ENCODE measurements at regions not wholly inside any gene's neighbourhood (a gene's known extent, or its start where the extent isn't known, plus 50 kb on each side); places are given as distances from the start of the nearest gene placed in this dataset.
"Not testable (repeated sequence)": the region's sequence is repeated elsewhere in the genome, so short reads cannot be mapped to it uniquely, and the experiment has no call there.

DNA sequence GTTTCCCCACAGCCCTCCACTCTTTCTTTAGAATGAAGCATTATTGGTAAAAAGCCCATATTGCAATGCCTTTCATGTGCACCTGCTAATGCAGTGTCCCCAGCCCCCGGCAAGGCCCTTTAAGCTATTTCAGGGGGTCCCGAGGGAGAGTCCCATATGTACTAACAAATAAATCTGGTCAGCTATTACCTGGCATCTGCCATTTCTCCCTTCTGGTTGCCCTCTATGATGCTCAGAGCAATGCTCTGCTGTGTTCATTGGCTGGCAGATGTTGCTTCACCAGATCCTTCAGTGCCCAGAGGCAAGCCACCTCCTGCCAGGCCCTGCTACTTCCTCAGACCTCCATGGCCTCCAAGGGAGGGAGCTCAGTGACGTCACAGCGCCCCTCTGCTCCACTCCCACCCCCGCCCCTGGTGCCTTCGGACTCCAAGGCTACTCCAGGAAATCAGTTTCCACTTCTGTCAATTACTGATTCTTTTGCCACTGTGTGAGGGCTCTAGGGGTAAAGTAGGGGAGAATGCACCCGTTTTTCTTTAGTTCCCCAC lies 201.1 kb upstream of the GLRA1 start:
- intact Hi-C loops (cut with micrococcal nuclease), result no loop called here
- POLR2A ChIA-PET, result no interaction called here
- no peak overlapping the region for H3K4me3 Mint-ChIP-seq
- no peaks in the 10 kb centered on the region for H3K27me3 Mint-ChIP-seq
- no peak overlapping the region for H3K27ac Mint-ChIP-seq
- no peaks in the 10 kb centered on the region for H3K4me1 Mint-ChIP-seq (ENCODE audit: low read depth)
- H3K9me3 Mint-ChIP-seq, result no peaks in the 10 kb centered on the region
- H3K36me3 Mint-ChIP-seq, result no peaks in the 10 kb centered on the region
- DNase-seq, result no peak
- CTCF ChIA-PET, result interaction anchor here (2.2 kb wide), 1 partner anchor 17 kb away, joined by 6 read pairs; no protein-coding TSS in a partner anchor

DNA sequence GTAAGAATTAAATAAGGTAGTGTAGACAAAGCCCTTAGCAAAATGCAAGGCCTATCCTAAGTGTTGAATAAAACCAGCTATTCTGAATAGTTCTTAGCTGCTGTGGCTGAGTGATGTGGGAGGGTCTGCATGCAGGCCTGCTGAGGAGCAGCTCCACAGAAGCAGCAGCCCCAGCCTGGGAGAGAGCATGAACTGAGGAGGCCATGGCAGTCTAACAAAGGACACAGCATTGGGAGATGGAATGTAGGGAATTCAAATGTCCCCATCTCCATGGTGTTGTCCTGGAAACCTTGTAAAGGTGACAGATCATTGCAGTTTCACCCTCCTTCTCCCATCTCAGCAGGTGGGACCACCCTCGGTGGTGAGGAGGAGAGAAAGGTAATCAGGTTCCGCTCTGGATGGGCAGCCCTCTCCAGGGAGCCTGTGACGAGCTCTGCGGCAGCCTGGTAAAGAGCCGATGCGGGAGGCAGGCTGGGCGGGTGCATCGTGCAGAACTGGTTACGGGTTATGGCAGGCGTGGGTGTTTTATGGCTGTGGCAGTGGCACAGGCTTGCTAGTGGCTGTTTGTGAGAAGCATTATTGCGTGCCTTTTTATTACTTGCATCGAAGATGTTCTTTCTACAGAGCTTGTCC lies 199.9 kb upstream of the GLRA1 start:
- no peaks in the 10 kb centered on the region for H3K4me1 Mint-ChIP-seq (ENCODE audit: low read depth)
- POLR2A ChIA-PET, result no interaction called here
- H3K27ac Mint-ChIP-seq, result no peak overlapping the region
- intact Hi-C loops (cut with micrococcal nuclease), result no loop called here
- H3K4me3 Mint-ChIP-seq, result no peak overlapping the region
- no peaks in the 10 kb centered on the region for H3K9me3 Mint-ChIP-seq
- H3K27me3 Mint-ChIP-seq, result no peaks in the 10 kb centered on the region
- H3K36me3 Mint-ChIP-seq, result no peaks in the 10 kb centered on the region
- CTCF ChIA-PET, result interaction anchor here (2.2 kb wide), 1 partner anchor 18 kb away, joined by 6 read pairs; no protein-coding TSS in a partner anchor
- no peak for DNase-seq

DNA sequence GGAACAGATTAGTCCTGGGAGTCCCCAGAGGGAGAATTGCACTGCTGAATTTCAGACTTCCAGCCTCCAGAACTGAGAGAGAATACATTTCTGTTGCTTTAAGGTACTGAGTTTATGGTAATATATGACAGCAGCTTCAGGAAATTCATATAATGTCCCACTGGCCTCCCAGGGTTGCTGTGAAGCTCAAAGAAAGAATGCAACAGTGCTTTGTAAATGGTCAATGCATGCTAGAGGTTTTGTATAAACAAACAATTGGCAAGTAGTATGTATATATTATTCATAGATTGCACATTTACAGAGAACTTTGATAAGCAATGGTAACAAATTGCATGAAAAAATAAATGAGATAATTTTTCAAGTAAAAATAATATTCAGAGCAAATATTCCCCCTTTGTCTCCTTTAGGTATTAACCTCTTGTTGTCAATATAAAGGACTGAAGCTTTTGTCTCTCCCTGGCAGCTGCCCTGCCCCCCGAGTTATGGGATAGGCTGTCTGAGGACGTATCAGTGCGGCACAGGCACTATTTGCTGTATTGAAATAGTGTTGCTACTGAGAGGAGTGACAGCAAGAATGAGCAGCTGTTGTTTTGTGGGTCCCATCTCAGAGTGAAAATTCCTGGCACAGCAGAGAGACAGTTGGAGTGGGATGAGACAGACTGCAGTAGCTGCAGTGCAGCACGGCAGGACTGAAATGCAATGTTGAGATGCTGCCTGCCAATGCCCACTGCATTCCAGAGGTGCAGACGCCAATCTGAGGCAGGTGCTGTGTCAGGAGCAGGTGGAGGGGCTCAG lies 194.2 kb upstream of the GLRA1 start:
- Mint-ChIP-seq H3K36me3 (no peaks in the 10 kb centered on the region), H3K27me3 (peaks cover 6% of the 10 kb centered on the region), H3K4me1 (ENCODE audit: low read depth) (no peaks in the 10 kb centered on the region), H3K9me3 (peaks cover 3% of the 10 kb centered on the region), H3K27ac (no peak overlapping the region), H3K4me3 (no peak overlapping the region)
- no peak for DNase-seq
- intact Hi-C loops (cut with micrococcal nuclease), result no loop called here
- ChIA-PET POLR2A (no interaction called here), CTCF (no interaction called here)

DNA sequence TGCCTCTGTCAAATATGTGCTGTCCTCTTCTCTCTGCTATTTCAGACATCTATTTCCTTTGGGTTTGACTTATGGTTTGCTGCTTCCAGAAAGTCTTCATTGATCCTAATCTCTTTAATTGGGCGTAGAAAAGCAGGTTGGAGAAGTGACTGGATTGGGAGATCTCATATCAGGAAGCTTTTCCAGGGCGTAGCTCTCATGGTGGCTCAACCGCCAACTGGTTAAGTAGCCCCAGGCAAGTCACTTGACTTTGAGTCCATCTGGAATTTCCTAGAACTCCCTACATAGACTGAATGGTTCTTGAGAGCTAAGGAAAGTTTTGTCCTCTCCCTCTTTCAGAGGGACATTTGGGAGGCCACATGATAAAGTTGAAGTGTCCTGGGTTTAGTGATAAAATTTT lies 192.3 kb upstream of the GLRA1 start:
- H3K36me3 Mint-ChIP-seq, result no peaks in the 10 kb centered on the region
- ChIA-PET POLR2A (no interaction called here), CTCF (interaction anchor here (1.3 kb wide), 1 partner anchor 26 kb away, joined by 3 read pairs; no protein-coding TSS in a partner anchor)
- no peak for DNase-seq
- intact Hi-C loops (cut with micrococcal nuclease), result no loop called here
- H3K27me3 Mint-ChIP-seq, result peaks cover 6% of the 10 kb centered on the region
- H3K4me1 Mint-ChIP-seq (ENCODE audit: low read depth), result peaks cover 5% of the 10 kb centered on the region
- H3K4me3 Mint-ChIP-seq, result no peak overlapping the region
- peaks cover 3% of the 10 kb centered on the region for H3K9me3 Mint-ChIP-seq
- no peak overlapping the region for H3K27ac Mint-ChIP-seq

DNA sequence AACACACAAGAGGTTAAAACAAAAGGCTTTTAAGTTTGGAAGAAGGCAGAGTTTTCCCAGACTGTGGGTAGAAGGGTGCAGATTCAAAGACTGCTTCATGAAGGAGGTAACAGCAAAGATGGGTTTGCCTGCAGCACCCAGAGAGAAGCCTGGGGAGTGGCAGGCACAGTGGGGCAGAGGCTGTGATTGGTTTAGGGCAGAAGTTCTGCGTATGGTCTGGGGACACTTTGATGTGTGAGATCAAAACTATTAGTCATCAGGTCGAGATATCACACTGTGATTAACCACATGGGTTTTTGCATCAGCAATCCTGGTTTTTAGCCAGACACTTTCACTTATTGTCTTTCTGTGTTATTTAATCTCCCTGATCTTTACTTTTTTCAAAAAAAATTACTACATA lies 188.8 kb upstream of the GLRA1 start:
- Mint-ChIP-seq H3K4me3 (no peak overlapping the region), H3K27me3 (peaks cover 6% of the 10 kb centered on the region), H3K4me1 (ENCODE audit: low read depth) (peaks cover 5% of the 10 kb centered on the region), H3K36me3 (no peaks in the 10 kb centered on the region), H3K9me3 (peaks cover 3% of the 10 kb centered on the region), H3K27ac (peak overlapping the region; percentile 34)
- POLR2A ChIA-PET, result no interaction called here
- peak; percentile 76 for DNase-seq
- intact Hi-C loops (cut with micrococcal nuclease), result no loop called here
- CTCF ChIA-PET, result no interaction called here

DNA sequence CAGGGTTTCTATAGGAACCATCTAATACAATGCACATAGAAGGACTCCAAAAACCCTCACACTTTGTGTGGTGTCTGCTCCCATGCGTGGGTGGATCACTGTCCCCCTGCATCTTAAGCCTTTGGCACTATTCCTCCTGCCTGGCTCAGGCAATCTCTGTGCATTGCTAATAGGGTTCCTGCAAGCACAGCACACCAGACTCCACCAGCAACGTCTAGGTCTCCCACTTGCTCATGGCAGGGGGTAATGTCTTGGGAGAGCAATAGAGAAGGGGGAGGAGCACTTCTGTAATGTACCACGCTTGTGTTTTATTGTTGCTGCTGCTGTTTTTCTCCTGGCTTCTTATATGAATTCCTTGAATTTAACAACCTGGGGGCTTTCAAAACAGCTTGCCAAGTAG lies 182.6 kb upstream of the GLRA1 start:
- no peak overlapping the region for H3K4me3 Mint-ChIP-seq

DNA sequence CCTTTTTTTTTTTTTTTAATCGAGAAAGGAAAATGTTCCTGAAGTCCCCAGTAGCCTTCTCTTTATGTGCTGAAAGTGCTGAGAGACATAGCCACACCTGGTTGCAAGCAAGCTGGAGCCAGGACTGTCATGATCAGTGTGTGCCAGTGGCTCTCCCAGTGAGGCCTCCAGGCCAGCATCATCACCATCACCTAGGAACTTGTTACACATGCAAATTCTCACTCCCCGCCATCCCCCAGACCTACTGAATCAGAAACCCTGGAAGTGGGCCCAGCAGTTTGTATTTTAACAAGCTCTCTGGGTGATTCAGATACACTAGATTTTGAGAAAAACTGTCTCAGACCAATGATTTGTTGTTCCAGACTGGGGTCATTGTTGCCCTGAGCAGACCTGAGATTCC lies 181.9 kb upstream of the GLRA1 start:
- Mint-ChIP-seq H3K27ac (no peak overlapping the region), H3K4me1 (ENCODE audit: low read depth) (no peaks in the 10 kb centered on the region), H3K36me3 (no peaks in the 10 kb centered on the region), H3K9me3 (peaks cover 15% of the 10 kb centered on the region), H3K4me3 (no peak overlapping the region), H3K27me3 (no peaks in the 10 kb centered on the region)
- DNase-seq, result no peak
- CTCF ChIA-PET, result no interaction called here
- intact Hi-C loops (cut with micrococcal nuclease), result no loop called here
- POLR2A ChIA-PET, result no interaction called here

More for the DNA sequence above, 182.6 kb upstream of the GLRA1 start:
- H3K36me3 Mint-ChIP-seq, result no peaks in the 10 kb centered on the region
- POLR2A ChIA-PET, result no interaction called here
- no peaks in the 10 kb centered on the region for H3K27me3 Mint-ChIP-seq
- peaks cover 14% of the 10 kb centered on the region for H3K9me3 Mint-ChIP-seq
- no peak overlapping the region for H3K27ac Mint-ChIP-seq
- CTCF ChIA-PET, result no interaction called here
- no peak for DNase-seq
- intact Hi-C loops (cut with micrococcal nuclease), result no loop called here
- no peaks in the 10 kb centered on the region for H3K4me1 Mint-ChIP-seq (ENCODE audit: low read depth)

DNA sequence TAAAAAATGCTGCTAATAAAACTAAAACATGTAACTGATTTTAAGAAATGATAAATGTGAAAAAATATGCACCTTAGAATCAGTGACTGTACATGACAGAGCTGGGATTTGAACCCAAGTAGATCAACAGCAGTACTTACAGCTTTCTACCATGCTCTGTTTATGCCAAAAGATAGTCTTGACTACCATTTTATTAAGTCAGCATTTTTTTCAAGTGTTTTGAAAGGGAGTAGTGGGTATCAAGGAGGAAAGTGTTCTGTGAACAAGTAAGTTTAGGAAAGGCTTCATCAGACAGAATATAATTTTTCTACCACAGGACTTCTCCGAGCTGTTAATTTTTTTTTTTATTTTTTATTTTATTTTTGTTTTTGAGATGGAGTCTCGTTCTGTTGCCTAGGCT lies 180.4 kb upstream of the GLRA1 start:
- H3K4me3 Mint-ChIP-seq, result no peak overlapping the region
- H3K27ac Mint-ChIP-seq, result no peak overlapping the region
- H3K4me1 Mint-ChIP-seq (ENCODE audit: low read depth), result no peaks in the 10 kb centered on the region
- no peaks in the 10 kb centered on the region for H3K36me3 Mint-ChIP-seq
- no peaks in the 10 kb centered on the region for H3K27me3 Mint-ChIP-seq
- no peak for DNase-seq
- CTCF ChIA-PET, result no interaction called here
- POLR2A ChIA-PET, result no interaction called here
- intact Hi-C loops (cut with micrococcal nuclease), result no loop called here
- H3K9me3 Mint-ChIP-seq, result peaks cover 15% of the 10 kb centered on the region

DNA sequence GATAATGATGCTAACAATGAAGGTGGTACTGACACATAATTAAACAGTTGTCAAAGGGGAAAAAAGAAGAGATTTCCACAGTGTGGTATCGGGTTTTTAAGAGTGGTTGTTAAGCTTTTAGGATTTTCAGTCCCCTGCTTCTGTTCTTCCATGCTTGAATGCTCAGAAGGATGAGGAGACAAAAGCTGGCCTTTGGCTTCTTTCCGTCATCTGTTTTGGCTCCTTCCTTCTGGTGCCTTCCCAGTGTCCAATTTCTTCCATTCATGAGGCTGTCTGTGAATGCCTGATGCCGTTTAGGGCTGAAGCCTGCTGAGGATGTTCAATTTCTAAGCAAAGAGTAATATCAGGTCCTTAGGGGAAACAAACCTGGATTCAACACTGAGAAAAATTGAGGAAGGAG lies 179.6 kb upstream of the GLRA1 start:
- no peaks in the 10 kb centered on the region for H3K27me3 Mint-ChIP-seq
- no peak overlapping the region for H3K4me3 Mint-ChIP-seq
- H3K36me3 Mint-ChIP-seq, result no peaks in the 10 kb centered on the region
- intact Hi-C loops (cut with micrococcal nuclease), result no loop called here
- no peaks in the 10 kb centered on the region for H3K4me1 Mint-ChIP-seq (ENCODE audit: low read depth)
- no peak overlapping the region for H3K27ac Mint-ChIP-seq
- CTCF ChIA-PET, result no interaction called here
- DNase-seq, result no peak
- POLR2A ChIA-PET, result no interaction called here
- peaks cover 15% of the 10 kb centered on the region for H3K9me3 Mint-ChIP-seq

DNA sequence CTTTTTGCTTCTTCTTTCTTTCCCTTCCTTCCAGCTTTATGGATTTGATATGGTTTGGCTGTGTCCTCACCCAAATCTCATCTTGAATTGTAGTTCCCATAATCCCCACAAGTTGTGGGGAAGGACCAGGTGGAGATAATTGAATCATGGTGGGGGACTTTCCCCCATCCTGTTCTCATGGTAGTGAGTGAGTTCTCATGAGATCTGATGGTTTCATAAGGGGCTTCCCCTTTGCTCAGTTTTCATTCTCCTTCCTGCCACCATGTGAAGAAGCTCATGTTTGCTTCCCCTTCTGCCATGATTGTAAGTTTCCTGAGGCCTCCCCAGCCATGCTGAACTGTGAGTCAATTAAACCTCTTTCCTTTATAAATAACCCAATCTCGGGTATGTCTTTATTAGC lies 178.3 kb upstream of the GLRA1 start:
- peaks cover 15% of the 10 kb centered on the region for H3K9me3 Mint-ChIP-seq
- POLR2A ChIA-PET; H3K27ac Mint-ChIP-seq; H3K36me3 Mint-ChIP-seq; H3K4me3 Mint-ChIP-seq; CTCF ChIA-PET; H3K4me1 Mint-ChIP-seq (ENCODE audit: low read depth); intact Hi-C loops (cut with micrococcal nuclease); DNase-seq; H3K27me3 Mint-ChIP-seq: not testable (repeated sequence)

DNA sequence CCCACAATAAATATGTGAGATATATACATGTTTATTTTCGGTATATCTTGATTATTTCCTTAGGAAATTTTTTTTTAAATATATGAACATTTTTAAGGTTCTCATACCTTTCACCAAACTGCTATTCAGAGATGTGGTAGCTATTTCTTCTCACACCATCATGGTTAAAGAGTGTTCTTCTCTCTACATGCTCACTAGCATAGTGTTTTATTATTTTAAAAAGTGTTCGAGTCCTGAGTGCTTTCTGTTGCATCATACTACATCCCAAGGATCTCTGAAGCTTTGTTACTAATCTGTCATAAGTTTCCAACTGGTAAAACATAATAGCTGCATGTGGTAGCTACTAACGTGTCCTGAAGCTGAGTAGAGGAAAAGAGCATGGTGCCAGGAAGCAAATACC lies 177.4 kb upstream of the GLRA1 start:
- POLR2A ChIA-PET, result no interaction called here
- CTCF ChIA-PET, result interaction anchor here (1.1 to 1.5 kb wide), 2 partner anchors 9 to 41 kb away, joined by 3 to 4 read pairs; no protein-coding TSS in a partner anchor
- no peak for DNase-seq
- Mint-ChIP-seq H3K9me3 (peaks cover 15% of the 10 kb centered on the region), H3K27ac (no peak overlapping the region), H3K36me3 (no peaks in the 10 kb centered on the region), H3K27me3 (no peaks in the 10 kb centered on the region), H3K4me1 (ENCODE audit: low read depth) (peaks cover 5% of the 10 kb centered on the region), H3K4me3 (no peak overlapping the region)
- intact Hi-C loops (cut with micrococcal nuclease), result no loop called here

DNA sequence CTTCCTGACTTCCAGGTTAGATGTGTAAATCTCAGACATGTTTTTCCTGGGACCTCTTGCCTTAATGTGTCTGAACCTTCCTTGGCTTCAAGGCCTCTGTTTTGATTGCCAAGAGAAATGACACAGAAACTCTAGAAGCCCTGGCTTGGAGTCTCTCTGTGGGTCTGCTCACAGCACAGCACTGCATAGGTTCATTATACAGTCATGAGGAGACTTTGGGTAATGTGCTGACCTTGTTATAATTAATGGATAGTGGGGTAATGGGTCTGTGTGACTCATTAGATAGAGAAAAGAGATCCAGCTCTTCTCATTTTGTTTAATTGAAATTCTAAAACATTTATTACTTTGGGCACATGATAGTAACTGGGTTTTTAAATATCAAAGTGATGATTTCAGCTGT lies 175.8 kb upstream of the GLRA1 start:
- DNase-seq, result no peak
- CTCF ChIA-PET, result no interaction called here

DNA sequence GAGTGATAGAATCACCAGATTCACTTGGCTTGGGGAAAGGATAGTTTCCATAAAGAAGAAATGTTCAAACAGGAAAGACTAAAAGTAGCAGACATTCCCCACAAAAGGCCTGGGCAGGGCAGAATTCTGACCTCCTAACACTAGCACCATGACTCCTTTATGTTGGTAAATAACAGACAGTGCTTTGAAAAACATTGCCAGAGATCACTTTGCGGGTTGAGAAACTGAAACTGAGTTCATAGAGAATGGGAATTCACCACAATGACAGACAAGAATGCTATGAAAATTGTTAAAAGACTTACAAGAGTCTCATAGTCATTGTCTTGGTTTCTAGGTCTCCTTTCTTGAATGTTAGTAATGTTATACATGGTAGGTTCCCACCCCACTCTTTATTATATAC lies 172.5 kb upstream of the GLRA1 start:
- Mint-ChIP-seq H3K27ac (no peak overlapping the region), H3K4me3 (no peak overlapping the region)
- DNase-seq, result no peak

More for the DNA sequence above, 175.8 kb upstream of the GLRA1 start:
- Mint-ChIP-seq H3K4me1 (ENCODE audit: low read depth) (peaks cover 9% of the 10 kb centered on the region), H3K36me3 (no peaks in the 10 kb centered on the region), H3K4me3 (no peak overlapping the region), H3K27me3 (no peaks in the 10 kb centered on the region), H3K27ac (no peak overlapping the region), H3K9me3 (peaks cover 15% of the 10 kb centered on the region)
- intact Hi-C loops (cut with micrococcal nuclease), result no loop called here
- POLR2A ChIA-PET, result no interaction called here

More for the DNA sequence above, 172.5 kb upstream of the GLRA1 start:
- CTCF ChIA-PET, result no interaction called here
- Mint-ChIP-seq H3K27me3 (no peaks in the 10 kb centered on the region), H3K4me1 (ENCODE audit: low read depth) (peaks cover 9% of the 10 kb centered on the region), H3K36me3 (no peaks in the 10 kb centered on the region), H3K9me3 (peaks cover under 1% of the 10 kb centered on the region)
- POLR2A ChIA-PET, result no interaction called here
- intact Hi-C loops (cut with micrococcal nuclease), result no loop called here
